Caco-2 (cell line): ENCODE measurements at regions not wholly inside any gene's neighbourhood (a gene's known extent, or its start where the extent isn't known, plus 50 kb on each side); places are given as distances from the start of the nearest gene placed in this dataset.

ENCODE experiments used
- BruUV-seq: library from RNA; stranded (reverse); fragments of 400-500 nt; replicated peaks from 2 replicates; lab custom pipeline; 2021; lab: Mats Ljungman, UMichigan
- CTCF ChIA-PET: fragments of 300-600 bp; sonication (Branson Sonifier 250); formaldehyde crosslinking; loops from one replicate; lab custom pipeline; 2022; ENCODE audit warnings: antibody characterized with exemption; lab: Charles Lee
- POLR2A ChIA-PET: fragments of 300-600 bp; sonication (Branson Sonifier 250); formaldehyde crosslinking; loops from one replicate; lab custom pipeline; 2022; ENCODE audit warnings: antibody characterized with exemption; lab: Charles Lee
- DNase-seq, 2 experiments: peaks; one replicate each; pipeline versions ENCODE4 v3.0.0 to v3.0.0-alpha.2; 2020 to 2022
- H3K27me3 ChIP-seq: replicated peaks from 2 replicates; pipeline ENCODE4 v1.6.0; 2011; ENCODE audit warnings: low read length; ENCODE audit not compliant: control insufficient read depth, insufficient read depth
- H3K36me3 ChIP-seq: 2 replicates; pipeline ENCODE4 v1.5.1; 2011; ENCODE audit warnings: low read length; ENCODE audit not compliant: control insufficient read depth, insufficient read depth
- H3K4me1 ChIP-seq: fragments of 250-450 bp; sonication (Bioruptor Pico); 2 replicates; pipeline ENCODE4 v1.5.1; 2020; ENCODE audit warnings: mild to moderate bottlenecking
- H3K4me3 ChIP-seq: 2 replicates; pipeline ENCODE4 v1.5.1; 2011; ENCODE audit warnings: low read depth, mild to moderate bottlenecking, control low read depth, low read length
- H3K9me3 ChIP-seq: fragments of 250-450 bp; sonication (Bioruptor Pico); 2 replicates; pipeline ENCODE4 v1.5.1; 2020; ENCODE audit warnings: mild to moderate bottlenecking, moderate library complexity
- H3K27ac Mint-ChIP-seq: one replicate; pipeline ENCODE4 v1.8.0; 2022; ENCODE audit warnings: mixed read lengths; ENCODE audit not compliant: unreplicated experiment
- H3K27me3 Mint-ChIP-seq: one replicate; pipeline ENCODE4 v1.8.0; 2022; ENCODE audit warnings: mixed read lengths; ENCODE audit not compliant: insufficient read depth, unreplicated experiment
- H3K36me3 Mint-ChIP-seq: one replicate; pipeline ENCODE4 v1.8.0; 2022; ENCODE audit warnings: mild to moderate bottlenecking, mixed read lengths; ENCODE audit not compliant: insufficient read depth, unreplicated experiment
- H3K4me1 Mint-ChIP-seq: one replicate; pipeline ENCODE4 v1.8.0; 2022; ENCODE audit warnings: low read depth, mixed read lengths; ENCODE audit not compliant: unreplicated experiment
- H3K4me3 Mint-ChIP-seq: one replicate; pipeline ENCODE4 v1.8.0; 2022; ENCODE audit warnings: mild to moderate bottlenecking, moderate library complexity, mixed read lengths; ENCODE audit not compliant: unreplicated experiment
- H3K9me3 Mint-ChIP-seq: one replicate; pipeline ENCODE4 v1.8.0; 2022; ENCODE audit warnings: mixed read lengths; ENCODE audit not compliant: unreplicated experiment
- intact Hi-C: fragments of 100-400 bp; cut with micrococcal nuclease; formaldehyde crosslinking; loops from one replicate; pipeline ENCODE4 v1.10.0; 2022; ENCODE audit not compliant: unreplicated experiment
- TF ChIP-seq, protein P1 (sequence below), 2 experiments: fragments of 200-600 bp in 1 of 2; IDR thresholded peaks; 1 replicate in 1 of 2; 2 replicates in 1 of 2; pipeline versions ENCODE4 v1.5.1 to v1.8.0; 2011 to 2022; ENCODE audit warnings: antibody characterized with exemption in 1 of 2, control low read depth in 1 of 2, inconsistent platforms in 1 of 2, low read depth in 1 of 2, low read length in 1 of 2, mild to moderate bottlenecking in 1 of 2, moderate library complexity in 1 of 2; ENCODE audit not compliant: insufficient read depth in 1 of 2, severe bottlenecking in 1 of 2, unreplicated experiment in 1 of 2

DNA sequence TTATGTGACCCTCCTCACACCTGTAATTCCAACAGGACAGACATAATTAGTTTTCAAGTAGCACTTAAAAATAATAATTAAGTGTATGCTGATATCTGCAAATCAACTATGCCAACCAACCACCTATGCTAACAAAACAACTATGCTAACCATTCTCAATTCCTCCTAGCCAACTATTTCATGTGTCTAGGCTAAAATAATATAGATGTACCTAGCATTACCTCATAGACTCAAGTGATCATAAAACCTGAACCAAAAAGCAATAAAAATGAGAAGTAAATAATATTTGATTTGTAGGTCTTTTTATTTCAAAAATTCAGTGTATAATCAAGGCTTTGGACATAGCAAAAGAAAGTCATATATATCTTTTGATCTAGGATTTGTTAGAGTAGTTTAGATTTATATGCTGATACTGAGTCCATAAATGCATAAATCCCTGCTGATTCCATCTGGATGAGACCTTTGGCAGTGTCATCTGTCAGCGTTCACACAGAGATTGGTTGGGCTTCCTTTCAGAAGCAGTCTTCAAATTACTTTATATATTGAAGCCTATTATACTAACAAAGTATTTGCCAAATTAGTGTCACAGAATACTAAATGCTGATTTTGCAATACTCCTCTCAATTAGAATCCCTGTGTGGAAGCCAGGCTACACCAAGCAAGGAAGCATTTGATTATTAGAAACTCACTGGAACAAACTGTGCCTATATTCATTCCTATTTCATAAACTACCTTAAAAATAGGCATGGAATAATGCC lies 101.4 kb upstream of the PPM1H start:
- no peaks in the 10 kb centered on the region; the same call in 1 of the 2 replicates for H3K4me1 ChIP-seq
- intact Hi-C loops, result no loop called here
- ChIA-PET POLR2A (no interaction called here), CTCF (no interaction called here)
- no peak overlapping the region for H3K4me3 ChIP-seq
- peaks cover 3% of the 10 kb centered on the region; the same call in 1 of the 2 replicates for H3K9me3 ChIP-seq
- no peaks in the 10 kb centered on the region for H3K4me1 Mint-ChIP-seq
- no peaks in the 10 kb centered on the region for H3K27me3 Mint-ChIP-seq
- no peak for DNase-seq
- H3K36me3 Mint-ChIP-seq, result no peaks in the 10 kb centered on the region
- no peaks in the 10 kb centered on the region for H3K27me3 ChIP-seq
- BruUV-seq, result no TSS peak
- no peak overlapping the region for H3K4me3 Mint-ChIP-seq
- no peaks in the 10 kb centered on the region for H3K36me3 ChIP-seq
- no peaks in the 10 kb centered on the region for H3K9me3 Mint-ChIP-seq
- H3K27ac Mint-ChIP-seq, result no peak overlapping the region
- TF ChIP-seq, protein P1, sequence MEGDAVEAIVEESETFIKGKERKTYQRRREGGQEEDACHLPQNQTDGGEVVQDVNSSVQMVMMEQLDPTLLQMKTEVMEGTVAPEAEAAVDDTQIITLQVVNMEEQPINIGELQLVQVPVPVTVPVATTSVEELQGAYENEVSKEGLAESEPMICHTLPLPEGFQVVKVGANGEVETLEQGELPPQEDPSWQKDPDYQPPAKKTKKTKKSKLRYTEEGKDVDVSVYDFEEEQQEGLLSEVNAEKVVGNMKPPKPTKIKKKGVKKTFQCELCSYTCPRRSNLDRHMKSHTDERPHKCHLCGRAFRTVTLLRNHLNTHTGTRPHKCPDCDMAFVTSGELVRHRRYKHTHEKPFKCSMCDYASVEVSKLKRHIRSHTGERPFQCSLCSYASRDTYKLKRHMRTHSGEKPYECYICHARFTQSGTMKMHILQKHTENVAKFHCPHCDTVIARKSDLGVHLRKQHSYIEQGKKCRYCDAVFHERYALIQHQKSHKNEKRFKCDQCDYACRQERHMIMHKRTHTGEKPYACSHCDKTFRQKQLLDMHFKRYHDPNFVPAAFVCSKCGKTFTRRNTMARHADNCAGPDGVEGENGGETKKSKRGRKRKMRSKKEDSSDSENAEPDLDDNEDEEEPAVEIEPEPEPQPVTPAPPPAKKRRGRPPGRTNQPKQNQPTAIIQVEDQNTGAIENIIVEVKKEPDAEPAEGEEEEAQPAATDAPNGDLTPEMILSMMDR (IDR thresholded peaks at IDR 0.05; ENCODE audit: insufficient read depth in 1 of 2, low read depth in 1 of 2, low read length in 1 of 2, severe bottlenecking in 1 of 2, unreplicated experiment in 1 of 2), result no peak

DNA sequence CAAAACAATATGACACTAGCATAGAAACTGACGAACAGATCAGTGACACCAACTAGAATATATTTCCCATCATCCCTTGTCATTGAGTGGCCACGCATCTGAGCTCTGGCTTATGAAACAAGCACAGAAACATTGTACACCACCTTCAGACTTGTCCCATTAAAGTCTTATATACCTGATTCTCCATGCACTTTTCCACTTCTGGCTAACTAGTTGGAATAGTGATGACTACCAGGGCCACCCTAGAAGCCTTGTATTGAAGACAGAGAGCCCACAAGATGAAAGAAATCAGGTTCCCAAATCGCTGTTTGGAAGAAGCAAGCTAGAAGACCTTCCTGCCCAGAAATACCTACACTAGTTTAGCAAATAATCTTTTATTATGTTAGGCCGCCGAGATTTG lies 99.7 kb upstream of the PPM1H start:
- no peaks in the 10 kb centered on the region; the same call in 1 of the 2 replicates for H3K4me1 ChIP-seq
- CTCF ChIA-PET, result no interaction called here
- BruUV-seq, result no TSS peak
- intact Hi-C loops, result no loop called here
- DNase-seq, result no peak
- no peak overlapping the region for H3K4me3 ChIP-seq
- Mint-ChIP-seq H3K27me3 (no peaks in the 10 kb centered on the region), H3K4me3 (no peak overlapping the region), H3K4me1 (no peaks in the 10 kb centered on the region), H3K27ac (no peak overlapping the region), H3K36me3 (no peaks in the 10 kb centered on the region), H3K9me3 (no peaks in the 10 kb centered on the region)
- TF ChIP-seq, protein P1 (IDR thresholded peaks at IDR 0.05; ENCODE audit: insufficient read depth in 1 of 2, low read depth in 1 of 2, low read length in 1 of 2, severe bottlenecking in 1 of 2, unreplicated experiment in 1 of 2), result no peak
- H3K9me3 ChIP-seq, result peaks cover 3% of the 10 kb centered on the region; the same call in 1 of the 2 replicates
- no peaks in the 10 kb centered on the region for H3K27me3 ChIP-seq
- POLR2A ChIA-PET, result no interaction called here
- no peaks in the 10 kb centered on the region for H3K36me3 ChIP-seq

DNA sequence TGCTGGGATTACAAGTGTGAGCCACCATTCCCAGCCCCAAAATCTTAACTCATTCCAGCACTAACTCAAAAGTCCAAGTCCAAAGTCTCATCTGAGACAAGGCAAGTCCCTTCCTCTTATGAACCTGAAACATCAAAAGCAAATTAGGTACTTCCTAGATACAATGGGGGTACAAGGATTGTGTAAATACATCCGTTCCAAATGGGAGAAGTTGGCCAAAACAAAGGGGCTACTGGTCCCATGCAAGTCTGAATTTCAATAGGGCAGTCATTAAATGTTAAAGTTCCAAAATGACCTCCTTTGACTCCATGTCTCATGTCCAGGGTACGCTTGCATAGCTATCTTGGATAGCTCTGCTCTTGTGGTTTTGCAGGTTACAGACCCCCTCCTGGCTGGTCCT lies 94.7 kb upstream of the PPM1H start:
- H3K4me3 Mint-ChIP-seq, result no peak overlapping the region

More for the DNA sequence above, 94.7 kb upstream of the PPM1H start:
- TF ChIP-seq, protein P1 (IDR thresholded peaks at IDR 0.05; ENCODE audit: insufficient read depth in 1 of 2, low read depth in 1 of 2, low read length in 1 of 2, severe bottlenecking in 1 of 2, unreplicated experiment in 1 of 2), result no peak
- H3K36me3 Mint-ChIP-seq, result no peaks in the 10 kb centered on the region
- H3K27me3 Mint-ChIP-seq, result no peaks in the 10 kb centered on the region
- no peak overlapping the region for H3K27ac Mint-ChIP-seq
- no peak for DNase-seq
- POLR2A ChIA-PET, result no interaction called here
- H3K9me3 Mint-ChIP-seq, result no peaks in the 10 kb centered on the region
- H3K9me3 ChIP-seq, result peaks cover 3% of the 10 kb centered on the region; the same call in 1 of the 2 replicates
- BruUV-seq, result no TSS peak
- no peak overlapping the region for H3K4me3 ChIP-seq
- peaks cover 5% of the 10 kb centered on the region for H3K4me1 Mint-ChIP-seq
- H3K27me3 ChIP-seq, result no peaks in the 10 kb centered on the region
- 0 out of 2 replicates have a peak, but pooled peaks cover 3% of the 10 kb centered on the region for H3K4me1 ChIP-seq
- H3K36me3 ChIP-seq, result no peaks in the 10 kb centered on the region
- intact Hi-C loops, result no loop called here
- CTCF ChIA-PET, result no interaction called here
